ENCODE measurements at regions not wholly inside any gene's neighbourhood (a gene's known extent, or its start where the extent isn't known, plus 50 kb on each side); places are given as distances from the start of the nearest gene placed in this dataset.
A peak's percentile ranks its signal among the peaks of the same experiment; 100 is the strongest.

DNA sequence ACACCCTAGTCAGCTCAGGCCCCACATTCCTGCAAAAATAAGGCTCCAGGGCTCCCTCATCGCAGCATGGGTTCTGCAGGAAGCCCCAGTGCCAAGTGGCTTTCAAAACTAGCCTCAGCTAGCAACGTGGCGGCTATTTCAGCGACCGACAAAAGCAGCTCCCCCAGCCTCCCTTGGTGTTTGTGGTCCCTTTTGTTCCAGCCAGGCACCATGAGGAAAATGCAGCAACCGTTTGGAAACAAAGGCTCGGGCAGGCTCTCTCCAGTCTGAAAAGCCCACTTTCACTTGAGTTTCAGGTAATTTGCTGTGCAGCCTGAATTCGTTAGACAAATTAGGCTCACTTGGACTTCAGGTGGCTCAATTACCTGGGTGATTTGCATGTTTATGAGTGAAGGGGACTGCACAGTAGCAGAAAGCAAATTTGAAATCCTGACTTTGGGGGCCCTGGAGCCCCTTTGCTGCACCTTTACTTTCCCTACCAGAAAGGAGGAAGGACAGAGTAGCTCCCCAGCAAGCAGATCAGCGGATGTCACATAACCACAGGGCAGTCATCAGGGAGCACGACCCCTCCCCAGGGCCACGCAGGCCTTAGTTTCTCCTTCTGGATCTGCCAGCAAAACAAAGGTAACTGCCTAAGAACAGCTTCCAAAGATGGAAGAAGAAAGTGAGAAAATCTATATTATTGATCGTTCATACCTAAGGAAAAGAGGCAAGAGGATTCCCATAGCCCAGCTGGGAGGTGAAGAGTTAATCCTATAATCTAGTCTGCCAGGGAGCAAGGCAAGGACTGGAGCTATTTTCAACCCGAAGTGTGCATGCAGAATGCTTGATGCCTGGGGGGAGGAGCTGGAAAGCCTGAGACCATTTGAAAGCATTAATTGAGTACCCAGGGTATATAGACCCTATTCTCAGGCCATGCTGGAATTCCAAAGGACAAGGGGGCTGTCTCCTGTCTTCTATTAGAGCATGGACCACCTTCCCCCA is 143.1 kb upstream of the SDK2 start:
- Histone ChIP-seq H3K27me3 (ENCODE audit: control insufficient read depth, insufficient read depth, low read length) (no peaks in the 10 kb centered on the region), H3K4me3 (ENCODE audit: low read length) (no peak overlapping the region), H3K9me3 (ENCODE audit: control insufficient read depth, insufficient read depth, low read length) (no peaks in the 10 kb centered on the region), H3K36me3 (ENCODE audit: control insufficient read depth, insufficient read depth, low read length) (no peaks in the 10 kb centered on the region), H3K27ac (ENCODE audit: low read length) (no peak overlapping the region), H3K4me1 (ENCODE audit: control insufficient read depth, insufficient read depth, low read length) (no peaks in the 10 kb centered on the region)
- Mint-ChIP-seq H3K4me1 (peaks cover 0 to 14% of the 10 kb centered on the region in 2 donors), H3K27me3 (ENCODE audit: low read depth in 2 of 2) (peaks cover 6 to 24% of the 10 kb centered on the region in 2 donors), H3K4me3 (no peak overlapping the region), H3K36me3 (no peaks in the 10 kb centered on the region), H3K27ac (no peak overlapping the region), H3K9me3 (no peaks in the 10 kb centered on the region)
- intact Hi-C loops (cut with micrococcal nuclease) = no loop called here
- ATAC-seq (no peak), DNase-seq (no peak)
- TF ChIP-seq, protein P1, sequence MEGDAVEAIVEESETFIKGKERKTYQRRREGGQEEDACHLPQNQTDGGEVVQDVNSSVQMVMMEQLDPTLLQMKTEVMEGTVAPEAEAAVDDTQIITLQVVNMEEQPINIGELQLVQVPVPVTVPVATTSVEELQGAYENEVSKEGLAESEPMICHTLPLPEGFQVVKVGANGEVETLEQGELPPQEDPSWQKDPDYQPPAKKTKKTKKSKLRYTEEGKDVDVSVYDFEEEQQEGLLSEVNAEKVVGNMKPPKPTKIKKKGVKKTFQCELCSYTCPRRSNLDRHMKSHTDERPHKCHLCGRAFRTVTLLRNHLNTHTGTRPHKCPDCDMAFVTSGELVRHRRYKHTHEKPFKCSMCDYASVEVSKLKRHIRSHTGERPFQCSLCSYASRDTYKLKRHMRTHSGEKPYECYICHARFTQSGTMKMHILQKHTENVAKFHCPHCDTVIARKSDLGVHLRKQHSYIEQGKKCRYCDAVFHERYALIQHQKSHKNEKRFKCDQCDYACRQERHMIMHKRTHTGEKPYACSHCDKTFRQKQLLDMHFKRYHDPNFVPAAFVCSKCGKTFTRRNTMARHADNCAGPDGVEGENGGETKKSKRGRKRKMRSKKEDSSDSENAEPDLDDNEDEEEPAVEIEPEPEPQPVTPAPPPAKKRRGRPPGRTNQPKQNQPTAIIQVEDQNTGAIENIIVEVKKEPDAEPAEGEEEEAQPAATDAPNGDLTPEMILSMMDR (IDR thresholded peaks at IDR 0.05) = no peak
- 55% methylated on average over 13 of the region's 13 CpGs for whole genome bisulfite sequencing (ENCODE audit: insufficient coverage)

DNA sequence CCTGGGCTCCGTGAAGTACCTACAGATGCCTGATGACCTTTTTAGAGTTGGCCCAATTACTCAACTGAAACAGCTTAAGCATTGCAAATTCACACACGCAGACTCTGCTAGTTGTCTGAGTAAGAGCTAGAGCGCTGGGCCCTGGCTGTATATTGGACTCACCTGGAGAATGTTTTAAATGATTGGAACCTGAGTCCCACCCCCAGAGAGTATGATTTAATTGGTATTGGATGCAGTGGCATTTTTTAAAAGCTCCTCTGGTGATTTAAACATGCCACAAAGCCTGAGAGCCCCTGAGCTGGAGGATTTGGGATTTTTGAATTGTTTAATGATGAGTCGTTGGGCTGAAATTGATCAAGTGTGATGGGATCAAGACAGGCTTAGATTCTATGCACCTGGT is 143.9 kb upstream of the SDK2 start:
- H3K36me3 ChIP-seq (ENCODE audit: control insufficient read depth, insufficient read depth, low read length) = no peaks in the 10 kb centered on the region
- H3K4me3 Mint-ChIP-seq = no peak overlapping the region
- H3K27ac ChIP-seq (ENCODE audit: low read length) = no peak overlapping the region
- H3K9me3 ChIP-seq (ENCODE audit: control insufficient read depth, insufficient read depth, low read length) = no peaks in the 10 kb centered on the region
- TF ChIP-seq, protein P1 (IDR thresholded peaks at IDR 0.05) = no peak
- H3K9me3 Mint-ChIP-seq = no peaks in the 10 kb centered on the region
- WGBS (ENCODE audit: insufficient coverage) = 84% methylated on average over 4 of the region's 4 CpGs
- no peak for ATAC-seq
- no peaks in the 10 kb centered on the region for H3K27me3 ChIP-seq (ENCODE audit: control insufficient read depth, insufficient read depth, low read length)
- peaks cover 0 to 6% of the 10 kb centered on the region in 2 donors for H3K4me1 Mint-ChIP-seq
- DNase-seq = no peak
- H3K36me3 Mint-ChIP-seq = no peaks in the 10 kb centered on the region
- intact Hi-C loops (cut with micrococcal nuclease) = no loop called here
- H3K4me3 ChIP-seq (ENCODE audit: low read length) = no peak overlapping the region
- peaks cover 6 to 24% of the 10 kb centered on the region in 2 donors for H3K27me3 Mint-ChIP-seq (ENCODE audit: low read depth in 2 of 2)
- H3K27ac Mint-ChIP-seq = no peak overlapping the region
- no peaks in the 10 kb centered on the region for H3K4me1 ChIP-seq (ENCODE audit: control insufficient read depth, insufficient read depth, low read length)

DNA sequence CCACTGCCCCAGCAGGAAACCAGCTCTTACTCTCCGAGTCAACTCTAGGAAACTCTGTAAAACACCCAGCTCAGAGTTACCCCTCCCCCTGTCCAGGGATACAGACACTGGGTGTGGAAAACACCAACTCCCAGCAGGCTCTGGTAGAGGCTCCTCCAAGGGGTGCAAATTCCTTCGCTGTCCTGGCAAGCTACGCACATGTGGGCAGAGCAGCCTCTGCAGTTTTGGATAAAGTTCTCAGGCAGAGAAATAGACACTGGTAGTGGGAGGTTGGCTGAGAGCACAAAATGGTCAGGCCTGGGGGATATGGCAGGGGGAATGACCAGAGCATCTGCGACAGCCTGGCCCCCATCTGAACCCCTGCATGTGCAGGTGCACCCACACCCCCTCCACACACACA is 146.9 kb upstream of the SDK2 start:
- WGBS (ENCODE audit: insufficient coverage) = 85% methylated on average over 4 of the region's 4 CpGs
- Mint-ChIP-seq H3K9me3 (no peaks in the 10 kb centered on the region), H3K4me1 (peaks cover 0 to 6% of the 10 kb centered on the region in 2 donors), H3K4me3 (no peak overlapping the region), H3K27ac (no peak overlapping the region), H3K27me3 (ENCODE audit: low read depth in 2 of 2) (peaks cover 6 to 24% of the 10 kb centered on the region in 2 donors), H3K36me3 (no peaks in the 10 kb centered on the region)
- Histone ChIP-seq H3K27me3 (ENCODE audit: control insufficient read depth, insufficient read depth, low read length) (no peaks in the 10 kb centered on the region), H3K9me3 (ENCODE audit: control insufficient read depth, insufficient read depth, low read length) (no peaks in the 10 kb centered on the region), H3K4me1 (ENCODE audit: control insufficient read depth, insufficient read depth, low read length) (no peaks in the 10 kb centered on the region), H3K27ac (ENCODE audit: low read length) (no peak overlapping the region), H3K36me3 (ENCODE audit: control insufficient read depth, insufficient read depth, low read length) (no peaks in the 10 kb centered on the region), H3K4me3 (ENCODE audit: low read length) (no peak overlapping the region)
- TF ChIP-seq, protein P1 (IDR thresholded peaks at IDR 0.05) = no peak
- ATAC-seq (no peak), DNase-seq (peak in 1 of 2 donors; percentile 4)
- intact Hi-C loops (cut with micrococcal nuclease) = no loop called here
